C4-2B (cell line): ENCODE measurements at regions not wholly inside any gene's neighbourhood (a gene's known extent, or its start where the extent isn't known, plus 50 kb on each side); places are given as distances from the start of the nearest gene placed in this dataset.

Experiments
- CTCF ChIP-seq: fragments of 450-650 bp; conservative IDR thresholded peaks from 2 replicates; pipeline ENCODE4 v1.5.1; 2017; ENCODE audit warnings: mild to moderate bottlenecking
- ZFX ChIP-seq: fragments of 450-650 bp; IDR thresholded peaks from 2 replicates; pipeline ENCODE4 v1.6.1; 2017

GRCh38 chr17:59502800-59503199, 62.6 kb upstream of the DHX40 start:
- TF ChIP-seq CTCF (no peak), ZFX (no peak)
